ENCODE measurements at regions not wholly inside any gene's neighbourhood (a gene's known extent, or its start where the extent isn't known, plus 50 kb on each side); places are given as distances from the start of the nearest gene placed in this dataset.
"Not testable (repeated sequence)": the region's sequence is repeated elsewhere in the genome, so short reads cannot be mapped to it uniquely, and the experiment has no call there.

- no peak overlapping the region for H3K4me3 ChIP-seq (ENCODE audit: low read depth in 1 of 2, low read length in 2 of 2)
- H3K9me3 ChIP-seq (ENCODE audit: control insufficient read depth in 2 of 2, insufficient read depth in 1 of 2, low read depth in 1 of 2, low read length in 1 of 2): no peaks in the 10 kb centered on the region
- no peaks in the 10 kb centered on the region for H3K36me3 ChIP-seq (ENCODE audit: control insufficient read depth in 2 of 2, insufficient read depth in 2 of 2, low read length in 1 of 2)
- H3K27me3 ChIP-seq (ENCODE audit: control insufficient read depth in 1 of 2, insufficient read depth in 2 of 2, low read length in 2 of 2): no peaks in the 10 kb centered on the region
- no peak overlapping the region for H3K27ac ChIP-seq (ENCODE audit: low read depth in 2 of 2, low read length in 1 of 2)
- no peaks in the 10 kb centered on the region for H3K4me1 ChIP-seq (ENCODE audit: control insufficient read depth in 2 of 2, insufficient read depth in 2 of 2, low read length in 1 of 2)
- 94 to 96% methylated on average over 4 of the region's 4 CpGs for WGBS, 2 donors
These were observed 1147.2 kb upstream of the ADGRL4 start for GRCh38 chr1:80153762-80154161.

GRCh38 chr1:80143361-80143760, 1136.8 kb upstream of the ADGRL4 start:
- WGBS, 2 donors: 0% methylated on average over 1 of the region's 1 CpG
- Histone ChIP-seq H3K36me3 (ENCODE audit: control insufficient read depth in 2 of 2, insufficient read depth in 2 of 2, low read length in 1 of 2) (no peaks in the 10 kb centered on the region), H3K27ac (ENCODE audit: low read depth in 2 of 2, low read length in 1 of 2) (no peak overlapping the region), H3K4me3 (ENCODE audit: low read depth in 1 of 2, low read length in 2 of 2) (no peak overlapping the region), H3K9me3 (ENCODE audit: control insufficient read depth in 2 of 2, insufficient read depth in 1 of 2, low read depth in 1 of 2, low read length in 1 of 2) (peaks cover 0 to 5% of the 10 kb centered on the region in 2 donors), H3K4me1 (ENCODE audit: control insufficient read depth in 2 of 2, insufficient read depth in 2 of 2, low read length in 1 of 2) (no peaks in the 10 kb centered on the region), H3K27me3 (ENCODE audit: control insufficient read depth in 1 of 2, insufficient read depth in 2 of 2, low read length in 2 of 2) (no peaks in the 10 kb centered on the region)

DNA sequence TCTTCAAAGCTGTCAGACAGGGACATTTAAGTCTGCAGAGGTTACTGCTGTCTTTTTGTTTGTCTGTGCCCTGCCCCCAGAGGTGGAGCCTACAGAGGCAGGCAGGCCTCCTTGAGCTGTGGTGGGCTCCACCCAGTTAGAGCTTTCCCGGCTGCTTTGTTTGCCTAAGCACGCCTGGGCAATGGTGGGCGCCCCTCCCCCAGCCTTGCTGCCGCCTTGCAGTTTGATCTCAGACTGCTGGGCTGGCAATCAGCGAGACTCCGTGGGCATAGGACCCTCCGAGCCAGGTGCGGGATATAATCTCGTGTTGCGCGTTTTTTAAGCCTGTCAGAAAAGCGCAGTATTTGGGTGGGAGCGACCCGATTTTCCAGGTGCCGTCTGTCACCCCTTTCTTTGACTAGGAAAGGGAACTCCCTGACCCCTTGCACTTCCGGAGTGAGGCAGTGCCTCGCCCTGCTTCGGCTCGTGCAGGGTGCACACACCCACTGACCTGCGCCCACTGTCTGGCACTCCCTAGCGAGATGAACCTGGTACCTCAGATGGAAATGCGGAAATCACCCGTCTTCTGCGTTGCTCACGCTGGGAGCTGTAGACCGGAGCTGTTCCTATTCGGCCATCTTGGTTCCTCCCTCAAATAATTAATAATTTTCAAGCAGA, 1131.5 kb upstream of the ADGRL4 start:
- WGBS, 2 donors: 85 to 88% methylated on average over 27 of the region's 27 CpGs
- H3K4me1 ChIP-seq (ENCODE audit: control insufficient read depth in 2 of 2, insufficient read depth in 2 of 2, low read length in 1 of 2); H3K4me3 ChIP-seq (ENCODE audit: low read depth in 1 of 2, low read length in 2 of 2); H3K36me3 ChIP-seq (ENCODE audit: control insufficient read depth in 2 of 2, insufficient read depth in 2 of 2, low read length in 1 of 2); H3K27me3 ChIP-seq (ENCODE audit: control insufficient read depth in 1 of 2, insufficient read depth in 2 of 2, low read length in 2 of 2); H3K9me3 ChIP-seq (ENCODE audit: control insufficient read depth in 2 of 2, insufficient read depth in 1 of 2, low read depth in 1 of 2, low read length in 1 of 2); H3K27ac ChIP-seq (ENCODE audit: low read depth in 2 of 2, low read length in 1 of 2): not testable (repeated sequence)

GRCh38 chr1:80113168-80114038, 1106.9 kb upstream of the ADGRL4 start:
- no peak overlapping the region for H3K4me3 ChIP-seq (ENCODE audit: low read depth in 1 of 2, low read length in 2 of 2)

GRCh38 chr1:80101159-80101558, 1094.6 kb upstream of the ADGRL4 start:
- no peaks in the 10 kb centered on the region for H3K27me3 ChIP-seq (ENCODE audit: control insufficient read depth in 1 of 2, insufficient read depth in 2 of 2, low read length in 2 of 2)
- H3K4me3 ChIP-seq (ENCODE audit: low read depth in 1 of 2, low read length in 2 of 2): no peak overlapping the region
- H3K36me3 ChIP-seq (ENCODE audit: control insufficient read depth in 2 of 2, insufficient read depth in 2 of 2, low read length in 1 of 2): no peaks in the 10 kb centered on the region
- 53 to 83% methylated on average over 2 of the region's 2 CpGs for WGBS, 2 donors
- no peaks in the 10 kb centered on the region for H3K4me1 ChIP-seq (ENCODE audit: control insufficient read depth in 2 of 2, insufficient read depth in 2 of 2, low read length in 1 of 2)
- H3K9me3 ChIP-seq (ENCODE audit: control insufficient read depth in 2 of 2, insufficient read depth in 1 of 2, low read depth in 1 of 2, low read length in 1 of 2): peaks cover 0 to 5% of the 10 kb centered on the region in 2 donors
- H3K27ac ChIP-seq (ENCODE audit: low read depth in 2 of 2, low read length in 1 of 2): no peak overlapping the region

More at GRCh38 chr1:80113168-80114038, 1106.9 kb upstream of the ADGRL4 start:
- H3K4me1 ChIP-seq (ENCODE audit: control insufficient read depth in 2 of 2, insufficient read depth in 2 of 2, low read length in 1 of 2): no peaks in the 10 kb centered on the region
- no peak overlapping the region for H3K27ac ChIP-seq (ENCODE audit: low read depth in 2 of 2, low read length in 1 of 2)
- WGBS, 2 donors: 57 to 77% methylated on average over 3 of the region's 3 CpGs
- H3K27me3 ChIP-seq (ENCODE audit: control insufficient read depth in 1 of 2, insufficient read depth in 2 of 2, low read length in 2 of 2): no peaks in the 10 kb centered on the region
- H3K9me3 ChIP-seq (ENCODE audit: control insufficient read depth in 2 of 2, insufficient read depth in 1 of 2, low read depth in 1 of 2, low read length in 1 of 2): no peaks in the 10 kb centered on the region
- H3K36me3 ChIP-seq (ENCODE audit: control insufficient read depth in 2 of 2, insufficient read depth in 2 of 2, low read length in 1 of 2): no peaks in the 10 kb centered on the region

DNA sequence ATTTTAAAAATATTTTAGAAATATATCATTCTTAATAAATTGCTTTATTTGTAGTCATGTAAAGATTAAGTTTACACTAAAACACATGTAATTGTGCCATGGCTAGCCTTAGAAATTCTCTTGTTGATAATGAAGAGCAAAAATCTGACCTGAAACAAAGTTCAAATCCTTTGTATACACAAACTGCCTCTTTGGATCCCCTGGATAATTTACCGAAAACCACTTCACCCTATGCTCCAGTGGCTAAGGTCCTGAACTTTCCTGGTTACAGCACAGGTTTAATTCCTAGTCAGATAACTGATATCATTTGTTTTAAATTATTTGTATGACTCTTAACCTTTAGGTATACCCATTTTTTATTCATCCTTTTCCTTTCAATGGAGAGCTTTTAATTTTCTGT, 1093.2 kb upstream of the ADGRL4 start:
- no peak overlapping the region for H3K27ac ChIP-seq (ENCODE audit: low read depth in 2 of 2, low read length in 1 of 2)
- WGBS, 2 donors: 71 to 80% methylated on average over 1 of the region's 1 CpG
- H3K9me3 ChIP-seq (ENCODE audit: control insufficient read depth in 2 of 2, insufficient read depth in 1 of 2, low read depth in 1 of 2, low read length in 1 of 2): peaks cover 0 to 5% of the 10 kb centered on the region in 2 donors
- H3K4me1 ChIP-seq (ENCODE audit: control insufficient read depth in 2 of 2, insufficient read depth in 2 of 2, low read length in 1 of 2): no peaks in the 10 kb centered on the region
- H3K36me3 ChIP-seq (ENCODE audit: control insufficient read depth in 2 of 2, insufficient read depth in 2 of 2, low read length in 1 of 2): no peaks in the 10 kb centered on the region
- no peak overlapping the region for H3K4me3 ChIP-seq (ENCODE audit: low read depth in 1 of 2, low read length in 2 of 2)
- H3K27me3 ChIP-seq (ENCODE audit: control insufficient read depth in 1 of 2, insufficient read depth in 2 of 2, low read length in 2 of 2): no peaks in the 10 kb centered on the region

DNA sequence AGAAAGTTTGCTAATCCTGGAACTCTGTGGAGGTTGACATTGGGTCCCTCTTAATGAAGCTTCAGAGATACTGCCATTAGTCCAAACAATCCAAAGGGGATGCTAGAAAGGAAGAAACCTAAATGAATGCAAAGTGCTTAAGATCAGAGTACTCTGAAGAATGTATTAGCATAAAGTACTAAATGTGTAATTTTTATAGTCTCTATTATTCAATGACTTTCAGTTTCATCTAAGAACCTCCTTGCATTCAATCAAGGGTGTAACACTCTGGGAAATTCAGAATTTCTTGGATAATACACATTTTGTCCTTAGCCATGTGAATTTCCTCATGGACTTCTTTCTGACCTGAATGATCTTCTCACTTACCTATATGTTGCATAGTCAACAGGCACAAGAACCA, 1078.5 kb upstream of the ADGRL4 start:
- no peaks in the 10 kb centered on the region for H3K36me3 ChIP-seq (ENCODE audit: control insufficient read depth in 2 of 2, insufficient read depth in 2 of 2, low read length in 1 of 2)

GRCh38 chr1:80083892-80084291, 1077.4 kb upstream of the ADGRL4 start:
- WGBS, 2 donors: 72 to 85% methylated on average over 1 of the region's 1 CpG
- no peak overlapping the region for H3K4me3 ChIP-seq (ENCODE audit: low read depth in 1 of 2, low read length in 2 of 2)

More for the DNA sequence above, 1078.5 kb upstream of the ADGRL4 start:
- Histone ChIP-seq H3K27me3 (ENCODE audit: control insufficient read depth in 1 of 2, insufficient read depth in 2 of 2, low read length in 2 of 2) (no peaks in the 10 kb centered on the region), H3K4me3 (ENCODE audit: low read depth in 1 of 2, low read length in 2 of 2) (no peak overlapping the region), H3K27ac (ENCODE audit: low read depth in 2 of 2, low read length in 1 of 2) (no peak overlapping the region), H3K4me1 (ENCODE audit: control insufficient read depth in 2 of 2, insufficient read depth in 2 of 2, low read length in 1 of 2) (no peaks in the 10 kb centered on the region), H3K9me3 (ENCODE audit: control insufficient read depth in 2 of 2, insufficient read depth in 1 of 2, low read depth in 1 of 2, low read length in 1 of 2) (no peaks in the 10 kb centered on the region)

DNA sequence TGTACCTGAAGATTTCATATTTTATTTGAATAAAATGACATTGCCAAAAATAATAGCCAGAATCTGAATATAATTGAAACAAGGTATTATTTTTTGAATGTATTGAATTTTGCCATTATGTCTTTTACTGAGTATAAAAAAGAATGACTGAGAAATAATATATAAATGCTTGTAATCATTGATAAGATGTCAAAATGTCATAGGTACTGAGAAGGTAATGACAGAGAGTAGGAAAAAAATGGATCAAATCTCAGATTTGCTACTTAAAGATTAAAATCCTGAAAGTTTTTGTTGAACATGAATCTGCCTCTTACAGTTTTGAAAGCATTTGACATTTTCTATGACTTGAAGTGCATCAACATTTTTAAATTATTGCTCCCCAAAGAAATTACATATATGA, 1069.9 kb upstream of the ADGRL4 start:
- no peaks in the 10 kb centered on the region for H3K4me1 ChIP-seq (ENCODE audit: control insufficient read depth in 2 of 2, insufficient read depth in 2 of 2, low read length in 1 of 2)
- H3K9me3 ChIP-seq (ENCODE audit: control insufficient read depth in 2 of 2, insufficient read depth in 1 of 2, low read depth in 1 of 2, low read length in 1 of 2): no peaks in the 10 kb centered on the region
- H3K27ac ChIP-seq (ENCODE audit: low read depth in 2 of 2, low read length in 1 of 2): no peak overlapping the region
- no peak overlapping the region for H3K4me3 ChIP-seq (ENCODE audit: low read depth in 1 of 2, low read length in 2 of 2)
- no peaks in the 10 kb centered on the region for H3K36me3 ChIP-seq (ENCODE audit: control insufficient read depth in 2 of 2, insufficient read depth in 2 of 2, low read length in 1 of 2)
- no peaks in the 10 kb centered on the region for H3K27me3 ChIP-seq (ENCODE audit: control insufficient read depth in 1 of 2, insufficient read depth in 2 of 2, low read length in 2 of 2)

More at GRCh38 chr1:80083892-80084291, 1077.4 kb upstream of the ADGRL4 start:
- Histone ChIP-seq H3K27ac (ENCODE audit: low read depth in 2 of 2, low read length in 1 of 2) (no peak overlapping the region), H3K27me3 (ENCODE audit: control insufficient read depth in 1 of 2, insufficient read depth in 2 of 2, low read length in 2 of 2) (no peaks in the 10 kb centered on the region), H3K9me3 (ENCODE audit: control insufficient read depth in 2 of 2, insufficient read depth in 1 of 2, low read depth in 1 of 2, low read length in 1 of 2) (no peaks in the 10 kb centered on the region), H3K4me1 (ENCODE audit: control insufficient read depth in 2 of 2, insufficient read depth in 2 of 2, low read length in 1 of 2) (no peaks in the 10 kb centered on the region), H3K36me3 (ENCODE audit: control insufficient read depth in 2 of 2, insufficient read depth in 2 of 2, low read length in 1 of 2) (no peaks in the 10 kb centered on the region)

DNA sequence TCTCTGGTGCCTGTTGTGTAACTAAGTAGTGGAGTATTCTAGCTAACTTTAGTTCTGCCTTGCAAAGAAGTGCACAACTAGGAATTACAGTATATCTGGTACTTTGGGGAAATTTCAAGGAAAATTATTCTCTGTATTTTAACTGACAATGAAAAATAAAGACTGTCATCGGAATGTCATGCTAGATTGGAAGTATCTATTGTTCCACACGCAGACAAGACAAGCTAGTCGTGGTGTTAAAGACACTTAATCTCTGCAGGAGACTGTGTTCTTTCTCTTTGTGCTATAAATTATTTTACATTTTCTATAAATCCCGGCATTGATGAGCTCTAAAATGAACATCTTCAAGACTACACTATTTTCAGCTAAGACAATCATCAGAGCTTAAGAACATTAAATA, 1068.8 kb upstream of the ADGRL4 start:
- Histone ChIP-seq H3K9me3 (ENCODE audit: control insufficient read depth in 2 of 2, insufficient read depth in 1 of 2, low read depth in 1 of 2, low read length in 1 of 2) (no peaks in the 10 kb centered on the region), H3K27ac (ENCODE audit: low read depth in 2 of 2, low read length in 1 of 2) (no peak overlapping the region), H3K4me3 (ENCODE audit: low read depth in 1 of 2, low read length in 2 of 2) (no peak overlapping the region), H3K36me3 (ENCODE audit: control insufficient read depth in 2 of 2, insufficient read depth in 2 of 2, low read length in 1 of 2) (no peaks in the 10 kb centered on the region), H3K27me3 (ENCODE audit: control insufficient read depth in 1 of 2, insufficient read depth in 2 of 2, low read length in 2 of 2) (no peaks in the 10 kb centered on the region), H3K4me1 (ENCODE audit: control insufficient read depth in 2 of 2, insufficient read depth in 2 of 2, low read length in 1 of 2) (no peaks in the 10 kb centered on the region)
- WGBS, 2 donors: 69% methylated on average over 4 of the region's 4 CpGs

Measured in esophagus (tissue), 2 donors.